Lung microvascular endothelial cell (primary cell): ENCODE measurements at regions not wholly inside any gene's neighbourhood (a gene's known extent, or its start where the extent isn't known, plus 50 kb on each side); places are given as distances from the start of the nearest gene placed in this dataset.

Experiments
- DNase-seq, 2 donors: peaks; one replicate each; pipeline versions ENCODE4 v3.0.0 to v3.0.0-alpha.2; 2010; ENCODE audit warnings: low read depth in 2 of 2

GRCh38 chrX:102067966-102068723 lies 57.3 kb upstream of the TCEAL2 start:
- DNase-seq, result peak; percentile 35 to 55

GRCh38 chrX:102063445-102064074 lies 61.9 kb upstream of the TCEAL2 start:
- no peak for DNase-seq

- no peak for DNase-seq
These were observed 81.0 kb upstream of the TCEAL2 start for GRCh38 chrX:102044496-102044895.

- no peak for DNase-seq
These were observed 82.1 kb upstream of the TCEAL2 start for GRCh38 chrX:102043380-102043779.

GRCh38 chrX:102042372-102043325 lies 82.8 kb upstream of the TCEAL2 start:
- no peak for DNase-seq

- DNase-seq, result no peak
These were observed 96.5 kb upstream of the TCEAL2 start for GRCh38 chrX:102029026-102029425.

GRCh38 chrX:102018208-102018607 lies 86.4 kb upstream of the ZMAT1 start:
- DNase-seq, result no peak

- no peak for DNase-seq
These were observed 77.1 kb upstream of the ZMAT1 start for GRCh38 chrX:102008901-102009300.

GRCh38 chrX:101999644-102000539 lies 68.1 kb upstream of the ZMAT1 start:
- no peak for DNase-seq

- DNase-seq, result no peak
These were observed 61.5 kb upstream of the ZMAT1 start for GRCh38 chrX:101993335-101993734.

GRCh38 chrX:101986586-101986985 lies 54.8 kb upstream of the ZMAT1 start:
- peak; percentile 66 to 69 for DNase-seq
